Mesenchymal stem cell (in vitro differentiated cells and primary cell): ENCODE measurements at regions not wholly inside any gene's neighbourhood (a gene's known extent, or its start where the extent isn't known, plus 50 kb on each side); places are given as distances from the start of the nearest gene placed in this dataset.

Experiments used
- DNase-seq: peaks from one replicate; pipeline ENCODE4 v3.0.0-alpha.2; 2013
- H2AFZ ChIP-seq: one replicate; pipeline ENCODE4 v1.6.1; 2013; ENCODE audit warnings: low read depth, mild to moderate bottlenecking, control low read depth, inconsistent platforms, low read length, moderate library complexity
- H2AK5ac ChIP-seq: 2 replicates; pipeline ENCODE4 v1.6.1; 2013; ENCODE audit warnings: low read length, moderate library complexity, mild to moderate bottlenecking, inconsistent platforms; ENCODE audit not compliant: severe bottlenecking
- H2BK120ac ChIP-seq: one replicate; pipeline ENCODE4 v1.6.1; 2013; ENCODE audit warnings: low read depth, mild to moderate bottlenecking, inconsistent platforms, low read length, moderate library complexity
- H2BK12ac ChIP-seq, 2 experiments: one replicate each; pipeline ENCODE4 v1.6.1; 2013; ENCODE audit warnings: inconsistent platforms in 2 of 2, low read length in 2 of 2, mild to moderate bottlenecking in 2 of 2, moderate library complexity in 2 of 2, control low read depth in 1 of 2
- H2BK15ac ChIP-seq: one replicate; pipeline ENCODE4 v1.6.1; 2013; ENCODE audit warnings: mild to moderate bottlenecking, low read depth, inconsistent platforms; ENCODE audit not compliant: poor library complexity, severe bottlenecking
- H2BK5ac ChIP-seq: 2 replicates; pipeline ENCODE4 v1.6.1; 2013; ENCODE audit warnings: low read depth, mild to moderate bottlenecking, low read length, control low read depth, inconsistent platforms; ENCODE audit not compliant: poor library complexity, severe bottlenecking
- H3K14ac ChIP-seq, 2 experiments: one replicate each; pipeline ENCODE4 v1.6.1; 2013; ENCODE audit warnings: inconsistent platforms in 2 of 2, low read length in 2 of 2, control low read depth in 1 of 2, mild to moderate bottlenecking in 1 of 2, moderate library complexity in 1 of 2
- H3K18ac ChIP-seq, 2 experiments: one replicate each; pipeline ENCODE4 v1.6.1; 2013; ENCODE audit warnings: inconsistent platforms in 2 of 2, low read length in 2 of 2, control low read depth in 1 of 2, low read depth in 1 of 2, mild to moderate bottlenecking in 1 of 2
- H3K23ac ChIP-seq, 2 experiments: one replicate each; pipeline ENCODE4 v1.6.1; 2013; ENCODE audit warnings: inconsistent platforms in 2 of 2, low read length in 2 of 2, mild to moderate bottlenecking in 2 of 2, moderate library complexity in 2 of 2, control low read depth in 1 of 2
- H3K27ac ChIP-seq: 2 replicates; pipeline ENCODE4 v1.5.1; 2013; ENCODE audit warnings: mild to moderate bottlenecking, moderate library complexity, low read length, control low read depth, inconsistent platforms; ENCODE audit not compliant: poor library complexity, severe bottlenecking
- H3K27me3 ChIP-seq, 2 experiments: 2 replicates each; pipeline versions ENCODE4 v1.6.1 to v1.7.0; 2013; ENCODE audit warnings: low read length in 2 of 2, mild to moderate bottlenecking in 2 of 2, moderate library complexity in 2 of 2, control low read depth in 1 of 2, inconsistent platforms in 1 of 2; ENCODE audit not compliant: control insufficient read depth in 1 of 2, insufficient read depth in 1 of 2
- H3K36me3 ChIP-seq, 2 experiments: 2 replicates each; pipeline versions ENCODE4 v1.6.1 to v1.7.0; 2013; ENCODE audit warnings: low read length in 2 of 2, control low read depth in 1 of 2, inconsistent platforms in 1 of 2, low read depth in 1 of 2, mild to moderate bottlenecking in 1 of 2; ENCODE audit not compliant: insufficient read depth in 2 of 2, control insufficient read depth in 1 of 2
- H3K4ac ChIP-seq, 2 experiments: one replicate each; pipeline ENCODE4 v1.6.1; 2013; ENCODE audit warnings: inconsistent platforms in 2 of 2, low read length in 2 of 2, mild to moderate bottlenecking in 2 of 2, moderate library complexity in 2 of 2, control low read depth in 1 of 2, low read depth in 1 of 2
- H3K4me1 ChIP-seq: 2 replicates; pipeline ENCODE4 v1.6.1; 2013; ENCODE audit warnings: low read depth, low read length, control low read depth; ENCODE audit not compliant: control insufficient read depth, insufficient read depth
- H3K4me2 ChIP-seq: 2 replicates; pipeline ENCODE4 v1.6.1; 2013; ENCODE audit warnings: low read length, mild to moderate bottlenecking, inconsistent platforms; ENCODE audit not compliant: poor library complexity, severe bottlenecking
- H3K4me3 ChIP-seq, 2 experiments: 2 replicates each; pipeline versions ENCODE4 v1.5.1 to v1.7.0; 2013; ENCODE audit warnings: low read length in 2 of 2, mild to moderate bottlenecking in 2 of 2, control low read depth in 1 of 2, low read depth in 1 of 2; ENCODE audit not compliant: insufficient read depth in 1 of 2
- H3K79me1 ChIP-seq: replicated peaks from 2 replicates; pipeline ENCODE4 v1.6.1; 2013; ENCODE audit warnings: mild to moderate bottlenecking, control low read depth, low read length, inconsistent platforms; ENCODE audit not compliant: poor library complexity, severe bottlenecking
- H3K9ac ChIP-seq: 2 replicates; pipeline ENCODE4 v1.7.0; 2013; ENCODE audit warnings: mild to moderate bottlenecking, low read length, moderate library complexity
- H3K9me3 ChIP-seq: 2 replicates; pipeline ENCODE4 v1.7.0; 2013; ENCODE audit warnings: mild to moderate bottlenecking, low read length; ENCODE audit not compliant: control insufficient read depth
- H4K8ac ChIP-seq: one replicate; pipeline ENCODE4 v1.6.1; 2013; ENCODE audit warnings: inconsistent platforms, mild to moderate bottlenecking, low read length, moderate library complexity
- H4K91ac ChIP-seq: one replicate; pipeline ENCODE4 v1.6.1; 2013; ENCODE audit warnings: mild to moderate bottlenecking, low read length, inconsistent platforms
- WGBS: methylation state at CpG from one replicate; pipeline ENCODE4 v1.1.7; 2013; ENCODE audit warnings: mixed read lengths; 5-methylcytosine and 5-hydroxymethylcytosine counted together

DNA sequence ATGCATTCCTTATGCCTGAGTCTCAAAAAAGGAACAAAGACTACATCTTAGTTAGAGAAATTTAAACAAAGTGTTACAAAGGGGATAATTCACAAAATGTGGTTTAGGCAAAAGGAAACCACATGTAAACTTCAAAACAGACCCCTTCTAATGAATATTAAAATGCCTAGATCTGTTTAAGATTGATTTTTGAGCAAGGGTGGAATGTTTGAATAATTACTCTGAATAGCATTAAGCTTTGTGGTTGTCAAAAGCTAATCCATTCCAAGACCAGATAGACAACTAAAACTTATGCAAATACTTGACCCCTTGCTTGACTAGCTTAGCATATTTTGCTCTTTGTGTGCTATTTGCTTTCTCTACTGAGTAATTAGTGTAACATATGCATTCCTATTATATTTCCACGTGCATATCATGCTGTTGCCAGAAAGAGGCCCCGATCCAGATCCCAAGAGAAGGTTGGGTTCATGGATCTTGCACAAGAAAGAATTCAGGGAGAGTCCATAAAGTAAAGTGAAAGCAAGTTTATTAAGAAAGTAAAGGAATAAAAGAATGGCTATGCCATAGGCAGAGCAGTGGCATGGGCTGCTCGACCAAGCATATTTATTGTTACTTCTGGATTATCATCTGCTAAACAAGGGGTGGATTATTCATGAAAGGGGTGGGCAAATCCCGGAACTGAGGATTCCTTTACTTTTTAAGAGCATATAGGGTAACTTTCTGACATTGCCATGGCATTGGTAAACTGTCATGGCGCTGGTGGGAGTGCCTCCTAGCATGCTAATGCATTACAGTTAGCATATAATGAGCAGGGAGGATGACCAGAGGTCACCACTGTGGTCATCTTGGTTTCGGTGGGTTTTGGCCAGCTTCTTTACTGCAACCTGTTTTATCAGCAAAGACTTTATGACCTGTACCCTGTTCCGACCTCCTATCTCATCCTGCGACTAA, 1193.4 kb upstream of the EYS start:
- no peak overlapping the region for H3K4ac ChIP-seq
- H2AK5ac ChIP-seq = no peak overlapping the region
- H3K4me1 ChIP-seq = no peaks in the 10 kb centered on the region
- H3K14ac ChIP-seq = no peak overlapping the region
- H2BK120ac ChIP-seq = no peak overlapping the region
- 78% methylated on average over 8 of the region's 8 CpGs for WGBS
- H3K23ac ChIP-seq = no peak overlapping the region
- H3K79me1 ChIP-seq = no peaks in the 10 kb centered on the region
- H4K91ac ChIP-seq = no peak overlapping the region
- H3K9me3 ChIP-seq = peaks cover 14% of the 10 kb centered on the region
- no peak overlapping the region for H3K27ac ChIP-seq
- no peaks in the 10 kb centered on the region for H3K27me3 ChIP-seq
- H2AFZ ChIP-seq = no peak overlapping the region
- no peak overlapping the region for H2BK5ac ChIP-seq
- H3K18ac ChIP-seq = no peak overlapping the region
- no peak overlapping the region for H3K4me2 ChIP-seq
- H4K8ac ChIP-seq = no peak overlapping the region
- no peak overlapping the region for H3K9ac ChIP-seq
- no peaks in the 10 kb centered on the region for H3K36me3 ChIP-seq
- H2BK12ac ChIP-seq = peak overlapping the region; percentile 54 to 66
- no peak overlapping the region for H3K4me3 ChIP-seq
- DNase-seq = peak; percentile 7
- no peak overlapping the region for H2BK15ac ChIP-seq

DNA sequence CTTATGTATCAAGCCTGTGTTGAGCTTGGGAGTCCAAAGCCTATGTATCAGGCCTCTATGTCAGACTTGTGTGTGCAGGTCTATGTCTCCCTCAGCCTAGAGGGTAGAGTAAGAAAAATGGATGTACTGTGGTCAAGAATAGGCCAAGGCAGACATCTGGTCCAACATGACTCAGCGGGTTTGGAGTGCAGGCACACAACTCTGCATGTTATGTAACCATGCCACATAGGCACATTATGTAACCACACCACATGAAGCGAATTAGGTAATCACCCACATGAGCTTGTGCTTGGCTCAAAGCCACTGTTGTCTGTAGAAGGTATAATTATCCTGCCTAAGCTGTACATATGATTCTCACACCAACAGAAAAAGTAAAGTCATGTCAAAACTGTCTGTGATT, 1190.5 kb upstream of the EYS start:
- H3K18ac ChIP-seq = no peak overlapping the region
- H3K4ac ChIP-seq = no peak overlapping the region
- peak overlapping the region; percentile 28 for H4K8ac ChIP-seq
- peaks cover 14% of the 10 kb centered on the region for H3K9me3 ChIP-seq
- no peak overlapping the region for H3K23ac ChIP-seq
- no peak overlapping the region for H2AK5ac ChIP-seq
- WGBS = 100% methylated on average over 1 of the region's 2 CpGs
- no peak overlapping the region for H3K4me2 ChIP-seq
- H3K27ac ChIP-seq = no peak overlapping the region
- H3K14ac ChIP-seq = no peak overlapping the region
- no peak overlapping the region for H2BK15ac ChIP-seq
- no peak overlapping the region for H2BK120ac ChIP-seq
- H4K91ac ChIP-seq = no peak overlapping the region
- no peak overlapping the region for H2AFZ ChIP-seq
- H3K27me3 ChIP-seq = no peaks in the 10 kb centered on the region
- peak; percentile 38 for DNase-seq
- no peak overlapping the region for H3K4me3 ChIP-seq
- H3K79me1 ChIP-seq = no peaks in the 10 kb centered on the region
- H2BK5ac ChIP-seq = no peak overlapping the region
- no peaks in the 10 kb centered on the region for H3K4me1 ChIP-seq
- no peak overlapping the region for H2BK12ac ChIP-seq
- no peaks in the 10 kb centered on the region for H3K36me3 ChIP-seq
- no peak overlapping the region for H3K9ac ChIP-seq

DNA sequence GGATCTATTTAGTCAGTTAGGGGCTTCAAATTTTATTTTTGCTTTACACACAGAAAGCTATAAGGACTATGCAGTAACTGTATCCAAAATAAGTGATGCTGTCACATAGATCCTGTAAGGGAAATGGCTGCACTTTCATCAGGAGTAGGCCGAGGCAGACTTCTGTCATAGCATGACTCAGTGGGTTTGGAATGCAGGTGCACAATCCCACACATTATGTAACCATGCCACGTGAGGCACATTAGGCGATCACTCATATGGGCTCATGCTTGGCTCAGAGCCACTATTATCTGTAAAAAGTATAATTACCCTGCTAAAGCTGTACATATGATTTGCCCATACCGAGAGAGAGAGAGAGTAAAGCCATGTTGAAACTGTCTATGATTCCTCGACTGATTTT, 1189.4 kb upstream of the EYS start:
- Histone ChIP-seq H3K4me2 (no peak overlapping the region), H2BK5ac (no peak overlapping the region), H2BK15ac (no peak overlapping the region), H3K27ac (no peak overlapping the region), H3K79me1 (no peaks in the 10 kb centered on the region), H4K8ac (no peak overlapping the region), H3K18ac (no peak overlapping the region), H3K27me3 (no peaks in the 10 kb centered on the region), H3K9me3 (peaks cover 14% of the 10 kb centered on the region), H3K4me3 (no peak overlapping the region), H3K36me3 (no peaks in the 10 kb centered on the region), H3K23ac (no peak overlapping the region), H2AFZ (no peak overlapping the region), H2BK120ac (no peak overlapping the region), H3K4ac (no peak overlapping the region), H3K9ac (no peak overlapping the region), H4K91ac (no peak overlapping the region), H3K4me1 (no peaks in the 10 kb centered on the region), H3K14ac (no peak overlapping the region), H2BK12ac (no peak overlapping the region), H2AK5ac (no peak overlapping the region)
- no peak for DNase-seq
- WGBS = 79% methylated on average over 4 of the region's 5 CpGs

DNA sequence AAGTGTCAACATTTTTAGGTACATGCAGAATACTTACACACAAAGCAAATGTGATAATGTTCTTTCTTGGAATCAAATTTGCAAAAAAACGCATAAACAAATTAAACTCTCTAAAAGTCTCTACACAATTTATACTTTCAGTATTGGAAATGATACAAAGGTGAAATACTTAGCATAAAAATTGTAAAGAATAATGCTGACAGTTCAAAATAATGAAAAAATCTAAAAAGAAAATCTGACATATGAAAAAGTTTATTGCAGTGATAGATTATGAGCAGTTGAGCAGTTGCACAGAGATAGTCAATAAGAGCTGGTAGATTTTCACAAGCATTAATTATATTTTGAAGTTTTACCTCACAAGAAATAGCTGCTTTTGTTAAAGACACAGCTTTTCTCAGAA, 1176.4 kb upstream of the EYS start:
- Histone ChIP-seq H3K23ac (no peak overlapping the region), H3K14ac (no peak overlapping the region), H2BK5ac (no peak overlapping the region), H4K91ac (no peak overlapping the region), H3K4ac (no peak overlapping the region), H3K79me1 (no peaks in the 10 kb centered on the region), H3K4me2 (no peak overlapping the region), H2BK120ac (no peak overlapping the region), H3K27me3 (no peaks in the 10 kb centered on the region), H3K9me3 (peaks cover 43% of the 10 kb centered on the region), H2AK5ac (no peak overlapping the region), H3K4me1 (no peaks in the 10 kb centered on the region), H3K36me3 (no peaks in the 10 kb centered on the region), H3K9ac (no peak overlapping the region), H3K27ac (no peak overlapping the region), H2BK12ac (no peak overlapping the region), H3K18ac (no peak overlapping the region), H2AFZ (no peak overlapping the region), H4K8ac (no peak overlapping the region), H2BK15ac (no peak overlapping the region), H3K4me3 (no peak overlapping the region)
- no CpG with 5 or more reads among the region's 1 CpG for WGBS
- no peak for DNase-seq
